ENCODE measurements at regions not wholly inside any gene's neighbourhood (a gene's known extent, or its start where the extent isn't known, plus 50 kb on each side); places are given as distances from the start of the nearest gene placed in this dataset.

- no peak for TF ChIP-seq POLR2A (IDR thresholded peaks at IDR 0.05; ENCODE audit: low read depth, low read length)
- no peak for TF ChIP-seq CTCF (IDR thresholded peaks at IDR 0.05 in 2 of 3, conservative IDR thresholded peaks at IDR 0.05 in 1 of 3; ENCODE audit: control insufficient read depth in 2 of 3, extremely low read depth in 1 of 3, insufficient read depth in 1 of 3, low read depth in 3 of 3, low read length in 3 of 3)
- no peak for TF ChIP-seq EP300 (IDR thresholded peaks at IDR 0.05; ENCODE audit: borderline replicate concordance in 1 of 2, control insufficient read depth in 1 of 2, low read depth in 2 of 2, low read length in 2 of 2)
- TF ChIP-seq RAD21 (IDR thresholded peaks at IDR 0.05; ENCODE audit: insufficient read depth, low read depth, low read length): no peak
- TF ChIP-seq MYC (IDR thresholded peaks at IDR 0.05; ENCODE audit: insufficient read depth, insufficient read length, insufficient replicate concordance, low read length, severe bottlenecking): no peak
- no peak for TF ChIP-seq SUZ12 (IDR thresholded peaks at IDR 0.05; ENCODE audit: unreplicated experiment)
- no peak for TF ChIP-seq RFX5 (IDR thresholded peaks at IDR 0.05; ENCODE audit: low read depth, low read length)
- no peak for TF ChIP-seq CHD2 (IDR thresholded peaks at IDR 0.05; ENCODE audit: borderline replicate concordance, low read depth, low read length)
- no peak for TF ChIP-seq CBFB (IDR thresholded peaks at IDR 0.05; ENCODE audit: low read depth)
- TF ChIP-seq SREBF2 (IDR thresholded peaks at IDR 0.05; ENCODE audit: low read length): no peak
- no peak for TF ChIP-seq TAF1 (IDR thresholded peaks at IDR 0.05; ENCODE audit: borderline replicate concordance, low read depth, low read length)
- no peak for TF ChIP-seq IRF4 (IDR thresholded peaks at IDR 0.05; ENCODE audit: low read depth, low read length)
Observed at GRCh38 chr20:1824181-1824580, 71.0 kb upstream of the SIRPA start.

All from GM12878 (cell line).